Skeletal muscle tissue (tissue), 3 donors: ENCODE measurements at regions not wholly inside any gene's neighbourhood (a gene's known extent, or its start where the extent isn't known, plus 50 kb on each side); places are given as distances from the start of the nearest gene placed in this dataset.

Source experiments
- H3K27ac ChIP-seq: one replicate; pipeline ENCODE4 v1.7.0; 2013; ENCODE audit warnings: mild to moderate bottlenecking, low read depth, low read length, inconsistent platforms
- H3K27me3 ChIP-seq, 3 donors: one replicate each; pipeline ENCODE4 v1.7.0; 2013; ENCODE audit warnings: low read length in 3 of 3; ENCODE audit not compliant: control insufficient read depth in 3 of 3, insufficient read depth in 3 of 3
- H3K36me3 ChIP-seq, 3 donors: one replicate each; pipeline ENCODE4 v1.7.0; 2013; ENCODE audit warnings: low read length in 3 of 3; ENCODE audit not compliant: control insufficient read depth in 3 of 3, insufficient read depth in 3 of 3
- H3K4me1 ChIP-seq, 3 donors: one replicate each; pipeline ENCODE4 v1.7.0; 2013; ENCODE audit warnings: low read length in 3 of 3, mild to moderate bottlenecking in 3 of 3; ENCODE audit not compliant: control insufficient read depth in 3 of 3, insufficient read depth in 3 of 3
- H3K4me3 ChIP-seq, 3 donors: one replicate each; pipeline ENCODE4 v1.7.0; 2013; ENCODE audit warnings: low read length in 3 of 3
- H3K9ac ChIP-seq, 3 donors: one replicate each; pipeline ENCODE4 v1.7.0; 2013; ENCODE audit warnings: low read length in 3 of 3, mild to moderate bottlenecking in 3 of 3, moderate library complexity in 2 of 3, low read depth in 1 of 3
- H3K9me3 ChIP-seq, 3 donors: one replicate each; pipeline ENCODE4 v1.7.0; 2013; ENCODE audit warnings: low read length in 3 of 3; ENCODE audit not compliant: control insufficient read depth in 3 of 3
- donor health status: Osteomylitis.

DNA sequence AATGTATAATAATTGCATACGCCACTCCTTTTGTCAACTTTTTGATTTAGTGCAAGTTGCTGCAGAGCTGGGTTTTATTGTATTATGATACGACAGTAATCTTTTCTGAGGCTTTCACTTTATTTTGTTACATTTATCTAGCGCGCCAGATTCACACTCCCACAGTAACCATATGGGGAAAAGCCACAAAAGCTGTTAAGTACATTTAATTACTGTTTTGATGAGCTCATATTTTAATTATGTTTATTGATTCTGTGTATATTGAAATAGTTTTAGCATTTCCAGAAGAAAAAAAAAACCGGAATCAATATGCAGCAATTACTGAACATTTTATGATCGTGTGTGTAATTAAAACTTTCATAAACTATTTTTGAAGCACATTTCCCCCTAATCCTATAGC is 118.5 kb downstream of the RAB11FIP2 start:
- Histone ChIP-seq H3K9me3 (peaks cover 0 to 4% (median 0%) of the 10 kb centered on the region in 3 donors), H3K4me3 (no peak overlapping the region), H3K36me3 (no peaks in the 10 kb centered on the region), H3K4me1 (no peaks in the 10 kb centered on the region), H3K27ac (no peak overlapping the region), H3K9ac (no peak overlapping the region), H3K27me3 (peaks cover 0 to 3% (median 0%) of the 10 kb centered on the region in 3 donors)

DNA sequence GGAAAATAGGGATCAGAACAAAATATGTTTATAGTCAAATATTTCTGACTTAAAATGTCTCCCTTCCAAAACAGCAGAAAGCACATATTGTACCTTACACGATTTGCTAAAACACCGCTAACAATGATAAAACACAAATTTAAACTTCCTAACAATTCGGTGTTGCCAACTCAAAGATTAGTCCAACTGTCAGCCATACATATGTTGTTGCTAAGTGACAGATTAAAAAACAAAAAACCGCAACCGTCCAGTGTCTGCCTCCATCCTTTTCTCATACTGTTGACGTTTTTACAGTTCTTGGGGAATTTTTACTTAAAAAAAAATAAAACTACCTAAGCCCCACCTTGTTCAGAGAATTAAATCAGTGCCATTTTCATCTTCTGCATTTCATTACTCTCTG is 118.0 kb downstream of the RAB11FIP2 start:
- Histone ChIP-seq H3K4me3 (no peak overlapping the region), H3K27ac (no peak overlapping the region), H3K9me3 (peaks cover 0 to 4% (median 0%) of the 10 kb centered on the region in 3 donors), H3K27me3 (peaks cover 0 to 3% (median 0%) of the 10 kb centered on the region in 3 donors), H3K36me3 (no peaks in the 10 kb centered on the region), H3K4me1 (no peaks in the 10 kb centered on the region), H3K9ac (no peak overlapping the region)

DNA sequence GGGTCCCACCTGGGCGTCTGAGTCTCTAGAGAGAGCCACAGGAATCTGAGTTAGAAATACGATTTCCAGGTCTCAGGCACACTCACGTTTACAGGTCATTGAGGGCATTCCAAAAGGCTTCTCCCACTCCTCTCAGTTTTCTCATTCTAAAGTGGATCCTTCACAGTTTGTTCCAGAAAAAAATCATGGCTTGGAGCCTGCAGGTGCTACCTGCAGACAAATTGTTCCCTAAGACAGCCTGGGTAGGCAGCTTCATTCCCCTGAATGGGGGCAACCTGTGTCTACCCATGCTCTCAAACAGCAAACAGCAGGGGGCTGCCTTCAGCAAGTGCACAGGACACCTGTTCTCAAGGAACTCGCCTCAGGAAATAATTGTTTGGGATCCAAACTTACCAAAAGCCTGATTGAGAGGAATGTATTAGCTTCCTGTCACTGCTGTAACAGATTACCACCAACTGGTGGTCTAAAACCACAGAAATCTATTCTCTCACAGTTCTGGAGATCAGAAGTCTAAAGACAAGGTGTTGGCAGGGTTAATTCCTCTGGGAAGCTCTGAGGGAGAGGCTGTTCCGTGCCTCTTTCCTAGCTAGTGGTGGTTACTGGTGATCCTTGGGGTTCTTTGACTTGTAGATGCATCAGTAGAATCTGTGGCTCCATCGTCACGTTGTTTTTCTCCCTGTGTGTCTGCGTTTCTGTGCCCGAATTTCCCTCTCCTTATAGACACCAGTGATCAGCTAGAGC is 117.2 kb downstream of the RAB11FIP2 start:
- Histone ChIP-seq H3K27ac (no peak overlapping the region), H3K9me3 (peaks cover 0 to 4% (median 0%) of the 10 kb centered on the region in 3 donors), H3K27me3 (peaks cover 0 to 3% (median 0%) of the 10 kb centered on the region in 3 donors), H3K9ac (no peak overlapping the region), H3K4me1 (no peaks in the 10 kb centered on the region), H3K4me3 (no peak overlapping the region), H3K36me3 (no peaks in the 10 kb centered on the region)

DNA sequence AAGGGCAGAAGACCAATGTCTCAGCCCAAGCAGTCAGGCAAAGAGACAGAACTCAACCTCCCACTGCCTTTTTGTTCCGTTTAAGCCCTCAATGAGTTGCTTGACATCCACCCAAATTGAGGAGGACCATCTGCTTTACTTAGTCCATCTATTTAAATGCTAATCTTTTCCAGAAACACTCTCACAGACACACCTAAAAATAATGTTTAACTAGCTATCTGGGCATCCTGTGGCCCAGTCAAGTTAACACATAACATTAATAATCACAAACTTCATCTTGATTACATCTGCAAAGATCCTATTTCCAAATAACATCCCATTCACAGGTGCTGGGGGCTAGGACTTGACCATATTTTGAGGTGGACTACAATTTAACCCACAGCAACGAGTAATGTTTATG is 115.7 kb downstream of the RAB11FIP2 start:
- H3K4me3 ChIP-seq = no peak overlapping the region
- no peak overlapping the region for H3K9ac ChIP-seq
- H3K9me3 ChIP-seq = peaks cover 0 to 4% (median 0%) of the 10 kb centered on the region in 3 donors
- peaks cover 0 to 3% (median 0%) of the 10 kb centered on the region in 3 donors for H3K27me3 ChIP-seq
- H3K27ac ChIP-seq = no peak overlapping the region
- no peaks in the 10 kb centered on the region for H3K36me3 ChIP-seq
- peaks cover 0 to 3% (median 2%) of the 10 kb centered on the region in 3 donors for H3K4me1 ChIP-seq

DNA sequence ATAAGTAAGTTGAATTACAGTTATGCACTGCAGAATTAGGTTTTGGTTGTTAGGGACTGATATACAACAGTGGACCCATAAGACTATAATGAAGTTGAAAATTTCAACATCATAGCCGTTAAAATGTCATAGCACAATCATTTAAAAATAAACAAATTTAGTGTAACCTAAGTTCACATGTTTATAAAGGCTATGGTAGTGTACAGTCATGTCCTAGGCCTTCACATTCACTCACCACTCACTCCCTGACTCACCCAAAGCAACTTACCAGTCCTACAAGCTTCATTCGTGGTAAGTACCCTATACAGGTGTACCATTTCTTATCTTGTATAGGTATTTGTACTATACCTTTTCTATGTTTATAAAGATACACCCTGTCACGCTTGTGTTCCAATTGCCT is 113.7 kb downstream of the RAB11FIP2 start:
- Histone ChIP-seq H3K9ac (no peak overlapping the region), H3K27ac (no peak overlapping the region), H3K36me3 (no peaks in the 10 kb centered on the region), H3K27me3 (peaks cover 0 to 3% (median 0%) of the 10 kb centered on the region in 3 donors), H3K9me3 (peaks cover 0 to 4% (median 0%) of the 10 kb centered on the region in 3 donors), H3K4me3 (no peak overlapping the region), H3K4me1 (peaks cover 0 to 4% (median 3%) of the 10 kb centered on the region in 3 donors)

DNA sequence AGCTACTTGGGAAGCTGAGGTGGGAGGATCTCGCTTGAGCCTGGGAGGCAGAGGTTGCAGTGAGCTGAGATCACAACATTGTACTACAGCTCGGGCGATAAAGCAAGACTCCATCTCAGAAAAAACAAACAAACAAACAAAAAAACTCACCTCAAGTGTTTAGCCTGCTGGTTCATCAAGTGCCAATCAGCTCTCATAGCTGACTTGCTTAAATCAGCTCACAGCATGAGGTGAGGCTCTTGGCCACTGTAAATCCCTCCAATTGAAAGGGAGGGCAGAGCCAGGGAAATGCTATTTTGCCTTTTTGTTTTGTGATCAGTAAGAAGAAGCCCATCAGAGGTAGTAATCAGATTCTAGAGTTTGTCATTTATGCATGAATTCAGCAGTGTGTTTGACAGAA is 112.3 kb downstream of the RAB11FIP2 start:
- no peak overlapping the region for H3K27ac ChIP-seq
- no peaks in the 10 kb centered on the region for H3K27me3 ChIP-seq
- H3K9me3 ChIP-seq = peaks cover 0 to 4% (median 0%) of the 10 kb centered on the region in 3 donors
- no peak overlapping the region for H3K9ac ChIP-seq
- H3K36me3 ChIP-seq = no peaks in the 10 kb centered on the region
- no peak overlapping the region for H3K4me3 ChIP-seq
- peaks cover 0 to 4% (median 3%) of the 10 kb centered on the region in 3 donors for H3K4me1 ChIP-seq

DNA sequence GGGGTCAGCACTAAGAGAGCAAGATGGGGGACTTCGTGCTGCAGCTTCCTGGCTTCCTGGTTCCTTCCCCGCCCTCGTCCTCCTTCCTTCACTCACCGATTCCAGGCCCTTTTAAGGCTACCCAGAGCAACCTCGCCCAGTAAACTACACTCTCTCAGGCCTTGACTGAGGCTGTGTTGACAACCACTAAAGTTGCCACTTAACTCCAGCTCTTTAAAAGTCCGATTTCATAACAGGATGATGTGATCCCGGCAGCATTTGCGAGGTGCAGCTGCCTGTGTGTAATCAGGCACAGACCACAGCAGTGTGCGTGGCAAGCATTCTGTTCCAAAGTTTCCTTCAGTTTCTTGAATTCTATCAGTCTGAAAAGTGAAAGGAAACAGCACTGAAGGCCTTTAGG is 110.6 kb downstream of the RAB11FIP2 start:
- H3K27ac ChIP-seq = peak overlapping the region; percentile 41
- H3K27me3 ChIP-seq = no peaks in the 10 kb centered on the region
- peaks cover 0 to 3% (median 0%) of the 10 kb centered on the region in 3 donors for H3K9me3 ChIP-seq
- H3K4me3 ChIP-seq = no peak overlapping the region
- no peaks in the 10 kb centered on the region for H3K36me3 ChIP-seq
- no peak overlapping the region for H3K9ac ChIP-seq
- peaks cover 0 to 4% (median 3%) of the 10 kb centered on the region in 3 donors for H3K4me1 ChIP-seq

DNA sequence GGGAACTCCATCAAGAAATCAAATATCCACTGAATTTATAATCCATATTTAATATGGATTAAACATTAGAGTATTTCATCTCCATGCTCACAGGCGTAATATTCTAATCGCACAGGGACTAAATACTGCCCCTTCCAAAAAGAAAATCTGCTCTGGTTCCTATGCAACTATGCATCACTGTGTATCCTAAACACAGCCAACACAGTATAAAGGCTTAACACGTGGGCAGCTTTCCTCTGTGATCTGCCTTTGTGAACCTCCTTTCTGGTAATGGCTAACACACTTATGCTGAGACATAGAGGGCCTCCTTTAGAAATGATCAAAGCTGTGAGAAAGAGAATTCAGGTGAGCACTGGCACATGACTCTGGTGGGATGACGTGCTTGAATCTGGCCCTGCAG is 110.2 kb downstream of the RAB11FIP2 start:
- Histone ChIP-seq H3K4me1 (peaks cover 0 to 4% (median 3%) of the 10 kb centered on the region in 3 donors), H3K9me3 (no peaks in the 10 kb centered on the region), H3K27ac (peak overlapping the region; percentile 41), H3K9ac (no peak overlapping the region), H3K36me3 (no peaks in the 10 kb centered on the region), H3K4me3 (no peak overlapping the region), H3K27me3 (no peaks in the 10 kb centered on the region)

DNA sequence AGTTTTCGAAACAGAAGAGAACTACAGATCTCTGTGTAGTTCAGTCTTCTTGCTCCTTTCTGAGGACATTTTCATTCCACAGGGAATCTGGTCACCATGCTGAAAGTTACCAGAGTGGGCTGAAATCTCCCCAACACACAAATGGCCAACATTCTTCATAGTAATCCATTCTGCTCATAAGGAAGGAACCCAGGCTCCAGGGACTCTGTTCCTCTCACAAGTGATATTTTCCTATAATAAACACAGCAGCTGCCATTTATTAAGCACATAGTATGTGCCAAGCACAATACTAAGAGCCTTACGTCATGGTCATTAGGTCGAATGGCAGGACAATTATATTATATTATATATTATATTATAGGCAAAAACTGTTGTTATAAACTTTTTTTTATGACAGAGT is 109.8 kb downstream of the RAB11FIP2 start:
- Histone ChIP-seq H3K9me3 (no peaks in the 10 kb centered on the region), H3K4me1 (peaks cover 0 to 4% (median 3%) of the 10 kb centered on the region in 3 donors), H3K27me3 (no peaks in the 10 kb centered on the region), H3K36me3 (no peaks in the 10 kb centered on the region), H3K4me3 (no peak overlapping the region), H3K27ac (peak overlapping the region; percentile 41), H3K9ac (no peak overlapping the region)

DNA sequence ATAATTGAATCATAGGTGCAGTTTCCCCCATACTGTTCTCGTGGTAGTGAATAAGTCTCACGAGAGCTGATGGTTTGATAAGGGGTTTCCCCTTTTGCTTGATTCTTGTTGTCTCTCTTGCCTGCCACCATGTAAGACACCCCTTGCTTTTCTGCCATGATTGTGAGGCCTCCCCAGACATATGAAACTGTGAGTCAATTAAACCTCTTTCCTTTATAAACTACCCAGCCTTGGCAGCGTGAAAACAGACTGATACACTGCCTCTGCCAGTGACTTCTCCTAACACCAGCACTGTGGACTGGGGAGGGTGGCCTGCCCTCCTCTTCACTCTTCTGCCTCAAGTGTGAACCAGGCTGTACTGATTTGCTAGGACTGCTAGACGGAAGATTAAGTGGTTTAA is 108.6 kb downstream of the RAB11FIP2 start:
- no peak overlapping the region for H3K4me3 ChIP-seq
- H3K27me3 ChIP-seq = no peaks in the 10 kb centered on the region
- no peak overlapping the region for H3K9ac ChIP-seq
- no peak overlapping the region for H3K27ac ChIP-seq
- H3K36me3 ChIP-seq = no peaks in the 10 kb centered on the region
- H3K4me1 ChIP-seq = peaks cover 0 to 4% (median 3%) of the 10 kb centered on the region in 3 donors
- no peaks in the 10 kb centered on the region for H3K9me3 ChIP-seq
